LNCaP clone FGC (cell line): ENCODE measurements at regions not wholly inside any gene's neighbourhood (a gene's known extent, or its start where the extent isn't known, plus 50 kb on each side); places are given as distances from the start of the nearest gene placed in this dataset.
A peak's percentile ranks its signal among the peaks of the same experiment; 100 is the strongest.

Experiments
- DNase-seq: peaks from one replicate; pipeline ENCODE4 v3.0.0-alpha.2; 2011; ENCODE audit warnings: low read depth
- H3K4me3 ChIP-seq: 2 replicates; pipeline ENCODE4 v1.5.1; 2011; ENCODE audit warnings: mild to moderate bottlenecking, low read depth, low read length, control low read depth
- TF ChIP-seq, protein P1 (sequence below): IDR thresholded peaks from 2 replicates; pipeline ENCODE4 v1.5.1; 2012; ENCODE audit warnings: mild to moderate bottlenecking; ENCODE audit not compliant: control insufficient read depth, insufficient read depth; ENCODE audit errors: extremely low read depth

DNA sequence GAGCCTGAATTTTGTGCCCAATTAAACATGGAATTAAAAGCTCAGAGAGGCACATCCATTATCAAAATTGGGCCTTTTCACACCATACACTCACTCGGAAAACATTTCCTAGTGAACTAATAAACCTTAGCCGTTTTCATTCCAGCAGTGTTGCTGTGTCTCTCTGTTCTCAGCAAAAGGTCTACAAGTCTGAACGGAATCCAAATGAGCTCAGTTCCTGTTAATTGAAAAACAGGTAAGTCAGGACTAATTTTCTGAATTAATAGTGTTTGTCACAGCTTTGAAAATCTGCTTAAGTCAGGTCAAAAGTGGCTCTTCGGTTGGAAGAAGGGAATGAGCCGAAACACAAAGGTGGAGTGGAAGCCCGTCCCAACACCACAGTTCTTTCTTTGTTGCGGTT is 163.3 kb upstream of the RALGAPA2 start:
- DNase-seq = no peak
- H3K4me3 ChIP-seq = no peak overlapping the region
- TF ChIP-seq, protein P1, sequence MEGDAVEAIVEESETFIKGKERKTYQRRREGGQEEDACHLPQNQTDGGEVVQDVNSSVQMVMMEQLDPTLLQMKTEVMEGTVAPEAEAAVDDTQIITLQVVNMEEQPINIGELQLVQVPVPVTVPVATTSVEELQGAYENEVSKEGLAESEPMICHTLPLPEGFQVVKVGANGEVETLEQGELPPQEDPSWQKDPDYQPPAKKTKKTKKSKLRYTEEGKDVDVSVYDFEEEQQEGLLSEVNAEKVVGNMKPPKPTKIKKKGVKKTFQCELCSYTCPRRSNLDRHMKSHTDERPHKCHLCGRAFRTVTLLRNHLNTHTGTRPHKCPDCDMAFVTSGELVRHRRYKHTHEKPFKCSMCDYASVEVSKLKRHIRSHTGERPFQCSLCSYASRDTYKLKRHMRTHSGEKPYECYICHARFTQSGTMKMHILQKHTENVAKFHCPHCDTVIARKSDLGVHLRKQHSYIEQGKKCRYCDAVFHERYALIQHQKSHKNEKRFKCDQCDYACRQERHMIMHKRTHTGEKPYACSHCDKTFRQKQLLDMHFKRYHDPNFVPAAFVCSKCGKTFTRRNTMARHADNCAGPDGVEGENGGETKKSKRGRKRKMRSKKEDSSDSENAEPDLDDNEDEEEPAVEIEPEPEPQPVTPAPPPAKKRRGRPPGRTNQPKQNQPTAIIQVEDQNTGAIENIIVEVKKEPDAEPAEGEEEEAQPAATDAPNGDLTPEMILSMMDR = no peak

GRCh38 chr20:20872428-20872827 is 160.0 kb upstream of the RALGAPA2 start:
- no peak for DNase-seq
- no peak overlapping the region for H3K4me3 ChIP-seq
- TF ChIP-seq, protein P1 = no peak

DNA sequence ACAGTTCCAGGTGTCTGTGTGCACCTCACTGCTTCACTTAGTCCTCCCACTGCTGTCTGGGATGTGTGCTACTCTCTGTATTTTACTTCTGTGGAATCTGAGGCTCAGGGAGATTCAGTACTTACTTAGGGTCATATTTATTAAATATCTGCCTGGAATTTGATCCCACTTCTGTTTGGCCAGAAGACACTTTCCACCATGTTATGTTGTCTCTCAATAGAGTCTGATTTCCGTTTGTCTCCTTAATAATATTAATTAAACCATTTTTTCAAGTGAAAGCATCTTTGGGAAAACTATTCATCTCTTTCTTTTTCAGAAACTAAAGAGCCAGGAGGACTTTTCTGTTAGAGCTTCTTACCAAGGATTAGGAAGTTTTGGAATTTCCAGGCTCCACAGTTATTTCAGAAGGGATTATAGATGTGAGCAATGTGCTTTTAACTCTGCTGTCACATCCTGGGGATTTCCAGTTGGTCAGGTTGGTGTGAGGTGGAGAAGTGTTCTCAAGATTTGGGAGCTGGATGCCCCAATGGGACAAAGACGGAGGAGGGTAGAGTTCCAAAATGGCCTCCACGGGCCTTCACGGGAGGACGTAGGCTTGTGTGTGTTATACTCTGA is 156.8 kb upstream of the RALGAPA2 start:
- no peak overlapping the region for H3K4me3 ChIP-seq
- no peak for DNase-seq
- TF ChIP-seq, protein P1 = no peak

GRCh38 chr20:20864351-20865096 is 152.1 kb upstream of the RALGAPA2 start:
- no peak overlapping the region for H3K4me3 ChIP-seq
- TF ChIP-seq, protein P1 = peak; percentile 85
- DNase-seq = peak; percentile 41

DNA sequence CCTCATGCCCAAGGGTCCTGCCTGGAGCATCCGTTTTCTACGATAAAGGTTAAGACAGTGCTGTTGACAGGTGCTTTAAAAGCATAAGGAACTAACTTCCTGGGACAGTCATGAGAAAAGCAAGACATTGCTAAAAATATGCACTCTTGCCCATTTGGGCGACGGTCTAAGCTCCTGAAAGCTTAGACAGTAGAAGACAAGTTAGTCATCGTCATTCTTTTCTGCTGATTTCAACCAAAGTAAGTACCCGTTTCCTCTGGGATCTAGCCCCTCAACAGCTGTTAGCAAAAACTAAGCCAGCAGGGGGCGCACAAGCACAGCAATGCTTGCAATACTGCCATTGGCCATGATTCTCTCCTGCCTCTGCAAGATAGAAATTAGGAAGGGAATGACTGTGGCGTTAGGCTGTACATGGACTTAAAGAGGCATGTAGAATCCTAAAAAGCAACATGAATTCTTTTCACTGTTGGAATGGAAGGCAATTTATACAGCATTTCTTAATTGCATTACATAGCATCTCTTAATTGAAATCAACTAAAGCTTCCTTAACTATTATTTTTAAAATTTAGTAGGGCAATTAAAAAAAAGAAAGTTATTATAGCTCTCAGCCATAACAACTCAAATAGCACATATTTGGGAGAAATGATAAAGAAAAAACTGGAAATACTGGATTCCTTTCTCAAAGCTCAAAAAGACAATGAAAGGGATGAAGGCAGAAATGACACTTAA is 147.8 kb upstream of the RALGAPA2 start:
- TF ChIP-seq, protein P1 = peak; percentile 95
- peak; percentile 50 for DNase-seq
- no peak overlapping the region for H3K4me3 ChIP-seq

- DNase-seq = no peak
- TF ChIP-seq, protein P1 = no peak
- no peak overlapping the region for H3K4me3 ChIP-seq
These were observed 147.1 kb upstream of the RALGAPA2 start for GRCh38 chr20:20859510-20859909.
